ENCODE measurements at regions not wholly inside any gene's neighbourhood (a gene's known extent, or its start where the extent isn't known, plus 50 kb on each side); places are given as distances from the start of the nearest gene placed in this dataset.

DNA sequence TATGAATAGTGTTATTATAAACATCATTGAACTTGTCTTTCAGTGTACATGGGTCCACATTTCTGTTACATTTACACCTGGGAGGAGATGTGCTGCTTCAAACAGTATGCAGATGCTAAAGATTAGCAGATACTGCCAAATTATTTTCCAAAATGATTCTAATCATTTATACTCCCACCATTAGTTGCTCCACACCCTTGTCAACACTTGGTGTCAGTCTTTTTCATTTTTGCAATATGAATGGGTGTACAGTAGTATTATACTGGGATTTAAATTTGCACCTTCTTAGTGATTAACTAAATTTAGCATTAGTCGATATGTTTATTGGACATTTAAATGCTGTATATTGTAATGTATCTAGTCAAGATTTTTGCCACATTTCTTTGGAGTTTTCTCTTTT, 131.6 kb upstream of the GRID2 start:
- TF ChIP-seq NR2C2 (CRISPR knock-in tag; IDR thresholded peaks at IDR 0.05) (no peak), ZNF317 (CRISPR knock-in tag; IDR thresholded peaks at IDR 0.05; ENCODE audit: borderline replicate concordance, low read depth) (no peak), IRF2 (CRISPR knock-in tag; IDR thresholded peaks at IDR 0.05; ENCODE audit: borderline replicate concordance, low read depth) (no peak), HMGA2 (CRISPR knock-in tag; IDR thresholded peaks at IDR 0.05) (no peak), CREB1 (CRISPR knock-in tag; IDR thresholded peaks at IDR 0.05) (no peak)
- TF ChIP-seq, protein P1, sequence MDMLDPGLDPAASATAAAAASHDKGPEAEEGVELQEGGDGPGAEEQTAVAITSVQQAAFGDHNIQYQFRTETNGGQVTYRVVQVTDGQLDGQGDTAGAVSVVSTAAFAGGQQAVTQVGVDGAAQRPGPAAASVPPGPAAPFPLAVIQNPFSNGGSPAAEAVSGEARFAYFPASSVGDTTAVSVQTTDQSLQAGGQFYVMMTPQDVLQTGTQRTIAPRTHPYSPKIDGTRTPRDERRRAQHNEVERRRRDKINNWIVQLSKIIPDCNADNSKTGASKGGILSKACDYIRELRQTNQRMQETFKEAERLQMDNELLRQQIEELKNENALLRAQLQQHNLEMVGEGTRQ (CRISPR knock-in tag; IDR thresholded peaks at IDR 0.05), result no peak
- TF ChIP-seq, protein P2, sequence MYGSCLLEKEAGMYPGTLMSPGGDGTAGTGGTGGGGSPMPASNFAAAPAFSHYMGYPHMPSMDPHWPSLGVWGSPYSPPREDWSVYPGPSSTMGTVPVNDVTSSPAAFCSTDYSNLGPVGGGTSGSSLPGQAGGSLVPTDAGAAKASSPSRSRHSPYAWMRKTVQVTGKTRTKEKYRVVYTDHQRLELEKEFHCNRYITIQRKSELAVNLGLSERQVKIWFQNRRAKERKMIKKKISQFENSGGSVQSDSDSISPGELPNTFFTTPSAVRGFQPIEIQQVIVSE (CRISPR knock-in tag; IDR thresholded peaks at IDR 0.05; ENCODE audit: borderline replicate concordance), result no peak
- TF ChIP-seq, protein P3, sequence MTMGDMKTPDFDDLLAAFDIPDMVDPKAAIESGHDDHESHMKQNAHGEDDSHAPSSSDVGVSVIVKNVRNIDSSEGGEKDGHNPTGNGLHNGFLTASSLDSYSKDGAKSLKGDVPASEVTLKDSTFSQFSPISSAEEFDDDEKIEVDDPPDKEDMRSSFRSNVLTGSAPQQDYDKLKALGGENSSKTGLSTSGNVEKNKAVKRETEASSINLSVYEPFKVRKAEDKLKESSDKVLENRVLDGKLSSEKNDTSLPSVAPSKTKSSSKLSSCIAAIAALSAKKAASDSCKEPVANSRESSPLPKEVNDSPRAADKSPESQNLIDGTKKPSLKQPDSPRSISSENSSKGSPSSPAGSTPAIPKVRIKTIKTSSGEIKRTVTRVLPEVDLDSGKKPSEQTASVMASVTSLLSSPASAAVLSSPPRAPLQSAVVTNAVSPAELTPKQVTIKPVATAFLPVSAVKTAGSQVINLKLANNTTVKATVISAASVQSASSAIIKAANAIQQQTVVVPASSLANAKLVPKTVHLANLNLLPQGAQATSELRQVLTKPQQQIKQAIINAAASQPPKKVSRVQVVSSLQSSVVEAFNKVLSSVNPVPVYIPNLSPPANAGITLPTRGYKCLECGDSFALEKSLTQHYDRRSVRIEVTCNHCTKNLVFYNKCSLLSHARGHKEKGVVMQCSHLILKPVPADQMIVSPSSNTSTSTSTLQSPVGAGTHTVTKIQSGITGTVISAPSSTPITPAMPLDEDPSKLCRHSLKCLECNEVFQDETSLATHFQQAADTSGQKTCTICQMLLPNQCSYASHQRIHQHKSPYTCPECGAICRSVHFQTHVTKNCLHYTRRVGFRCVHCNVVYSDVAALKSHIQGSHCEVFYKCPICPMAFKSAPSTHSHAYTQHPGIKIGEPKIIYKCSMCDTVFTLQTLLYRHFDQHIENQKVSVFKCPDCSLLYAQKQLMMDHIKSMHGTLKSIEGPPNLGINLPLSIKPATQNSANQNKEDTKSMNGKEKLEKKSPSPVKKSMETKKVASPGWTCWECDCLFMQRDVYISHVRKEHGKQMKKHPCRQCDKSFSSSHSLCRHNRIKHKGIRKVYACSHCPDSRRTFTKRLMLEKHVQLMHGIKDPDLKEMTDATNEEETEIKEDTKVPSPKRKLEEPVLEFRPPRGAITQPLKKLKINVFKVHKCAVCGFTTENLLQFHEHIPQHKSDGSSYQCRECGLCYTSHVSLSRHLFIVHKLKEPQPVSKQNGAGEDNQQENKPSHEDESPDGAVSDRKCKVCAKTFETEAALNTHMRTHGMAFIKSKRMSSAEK (CRISPR knock-in tag; IDR thresholded peaks at IDR 0.05; ENCODE audit: borderline replicate concordance), result no peak
- TF ChIP-seq, protein P4, sequence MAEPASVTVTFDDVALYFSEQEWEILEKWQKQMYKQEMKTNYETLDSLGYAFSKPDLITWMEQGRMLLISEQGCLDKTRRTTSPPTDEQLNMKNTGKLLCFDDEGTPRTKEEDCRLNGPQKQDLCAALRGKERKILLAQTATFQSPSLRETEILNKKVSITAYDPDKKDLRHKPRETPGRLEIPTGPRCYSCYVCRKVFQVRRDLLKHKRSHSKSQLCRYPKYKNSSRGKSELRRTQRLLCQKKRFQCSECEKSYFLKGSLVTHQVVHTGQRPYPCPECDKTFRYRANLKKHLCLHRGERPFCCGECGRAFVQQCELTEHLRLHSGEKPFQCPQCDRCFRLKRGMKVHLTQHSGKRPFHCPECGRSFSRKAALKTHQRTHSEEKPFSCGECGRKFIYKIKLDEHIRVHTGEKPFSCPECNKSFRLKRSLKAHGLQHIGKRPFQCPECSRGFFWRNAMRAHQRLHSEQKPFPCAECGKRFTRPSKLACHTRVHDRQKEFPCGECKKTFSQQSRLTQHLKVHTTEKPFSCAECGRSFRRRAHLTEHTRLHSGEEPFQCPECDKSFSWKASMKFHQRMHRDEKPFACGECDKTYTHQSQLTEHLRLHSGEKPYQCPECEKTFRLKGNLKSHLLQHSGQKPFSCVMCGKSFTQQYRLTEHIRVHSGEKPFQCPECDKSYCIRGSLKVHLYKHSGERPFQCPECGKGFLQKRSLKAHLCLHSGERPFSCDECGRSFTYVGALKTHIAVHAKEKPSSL (CRISPR knock-in tag; conservative IDR thresholded peaks at IDR 0.05), result no peak
- TF ChIP-seq, protein P5, sequence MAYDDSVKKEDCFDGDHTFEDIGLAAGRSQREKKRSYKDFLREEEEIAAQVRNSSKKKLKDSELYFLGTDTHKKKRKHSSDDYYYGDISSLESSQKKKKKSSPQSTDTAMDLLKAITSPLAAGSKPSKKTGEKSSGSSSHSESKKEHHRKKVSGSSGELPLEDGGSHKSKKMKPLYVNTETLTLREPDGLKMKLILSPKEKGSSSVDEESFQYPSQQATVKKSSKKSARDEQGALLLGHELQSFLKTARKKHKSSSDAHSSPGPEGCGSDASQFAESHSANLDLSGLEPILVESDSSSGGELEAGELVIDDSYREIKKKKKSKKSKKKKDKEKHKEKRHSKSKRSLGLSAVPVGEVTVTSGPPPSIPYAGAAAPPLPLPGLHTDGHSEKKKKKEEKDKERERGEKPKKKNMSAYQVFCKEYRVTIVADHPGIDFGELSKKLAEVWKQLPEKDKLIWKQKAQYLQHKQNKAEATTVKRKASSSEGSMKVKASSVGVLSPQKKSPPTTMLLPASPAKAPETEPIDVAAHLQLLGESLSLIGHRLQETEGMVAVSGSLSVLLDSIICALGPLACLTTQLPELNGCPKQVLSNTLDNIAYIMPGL (CRISPR knock-in tag; IDR thresholded peaks at IDR 0.05), result no peak
- TF ChIP-seq, protein P6, sequence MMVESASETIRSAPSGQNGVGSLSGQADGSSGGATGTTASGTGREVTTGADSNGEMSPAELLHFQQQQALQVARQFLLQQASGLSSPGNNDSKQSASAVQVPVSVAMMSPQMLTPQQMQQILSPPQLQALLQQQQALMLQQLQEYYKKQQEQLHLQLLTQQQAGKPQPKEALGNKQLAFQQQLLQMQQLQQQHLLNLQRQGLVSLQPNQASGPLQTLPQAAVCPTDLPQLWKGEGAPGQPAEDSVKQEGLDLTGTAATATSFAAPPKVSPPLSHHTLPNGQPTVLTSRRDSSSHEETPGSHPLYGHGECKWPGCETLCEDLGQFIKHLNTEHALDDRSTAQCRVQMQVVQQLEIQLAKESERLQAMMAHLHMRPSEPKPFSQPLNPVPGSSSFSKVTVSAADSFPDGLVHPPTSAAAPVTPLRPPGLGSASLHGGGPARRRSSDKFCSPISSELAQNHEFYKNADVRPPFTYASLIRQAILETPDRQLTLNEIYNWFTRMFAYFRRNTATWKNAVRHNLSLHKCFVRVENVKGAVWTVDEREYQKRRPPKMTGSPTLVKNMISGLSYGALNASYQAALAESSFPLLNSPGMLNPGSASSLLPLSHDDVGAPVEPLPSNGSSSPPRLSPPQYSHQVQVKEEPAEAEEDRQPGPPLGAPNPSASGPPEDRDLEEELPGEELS (CRISPR knock-in tag; IDR thresholded peaks at IDR 0.05), result no peak
- DNase-seq (ENCODE audit: low spot score), result no peak
- Mint-ChIP-seq H3K27me3 (ENCODE audit: low read depth) (peaks cover 4% of the 10 kb centered on the region), H3K4me3 (no peak overlapping the region), H3K27ac (no peak overlapping the region), H3K36me3 (peaks cover 11% of the 10 kb centered on the region), H3K9me3 (peaks cover 16% of the 10 kb centered on the region), H3K4me1 (peaks cover 2% of the 10 kb centered on the region; the same call in 1 of the 2 replicates)
- no peak for ATAC-seq
- POLR2A ChIA-PET, result no interaction called here
- CTCF ChIA-PET, result no interaction called here

DNA sequence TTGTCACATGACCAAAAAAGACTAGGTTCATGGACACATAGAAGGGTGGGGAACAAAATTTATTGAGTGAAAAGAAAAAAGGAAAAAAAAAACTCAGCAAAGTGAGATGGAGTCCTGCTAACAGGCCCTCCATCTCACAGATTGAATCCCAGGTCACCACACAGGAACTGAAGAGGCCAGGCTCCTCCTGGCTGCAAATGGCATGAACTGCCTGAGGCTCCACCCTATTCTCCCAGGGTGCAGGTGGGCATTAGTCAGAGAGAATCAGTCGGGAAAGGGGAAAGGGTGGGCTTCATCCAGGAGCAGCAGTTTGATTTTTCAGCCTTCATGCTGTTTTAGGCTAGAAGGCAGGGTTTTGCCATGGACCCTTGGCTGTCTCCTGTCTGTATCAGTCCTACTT, 128.5 kb upstream of the GRID2 start:
- POLR2A ChIA-PET, result no interaction called here
- TF ChIP-seq, protein P7, sequence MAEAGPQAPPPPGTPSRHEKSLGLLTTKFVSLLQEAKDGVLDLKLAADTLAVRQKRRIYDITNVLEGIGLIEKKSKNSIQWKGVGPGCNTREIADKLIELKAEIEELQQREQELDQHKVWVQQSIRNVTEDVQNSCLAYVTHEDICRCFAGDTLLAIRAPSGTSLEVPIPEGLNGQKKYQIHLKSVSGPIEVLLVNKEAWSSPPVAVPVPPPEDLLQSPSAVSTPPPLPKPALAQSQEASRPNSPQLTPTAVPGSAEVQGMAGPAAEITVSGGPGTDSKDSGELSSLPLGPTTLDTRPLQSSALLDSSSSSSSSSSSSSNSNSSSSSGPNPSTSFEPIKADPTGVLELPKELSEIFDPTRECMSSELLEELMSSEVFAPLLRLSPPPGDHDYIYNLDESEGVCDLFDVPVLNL (CRISPR knock-in tag; IDR thresholded peaks at IDR 0.05; ENCODE audit: borderline replicate concordance, low read depth), result no peak
- TF ChIP-seq, protein P5 (CRISPR knock-in tag; IDR thresholded peaks at IDR 0.05), result no peak
- TF ChIP-seq FOXP1 (CRISPR knock-in tag; IDR thresholded peaks at IDR 0.05; ENCODE audit: borderline replicate concordance) (no peak), ZNF317 (CRISPR knock-in tag; IDR thresholded peaks at IDR 0.05; ENCODE audit: borderline replicate concordance, low read depth) (no peak), SOX15 (CRISPR knock-in tag; IDR thresholded peaks at IDR 0.05) (no peak), ZNF416 (CRISPR knock-in tag; IDR thresholded peaks at IDR 0.05) (no peak)
- TF ChIP-seq, protein P8, sequence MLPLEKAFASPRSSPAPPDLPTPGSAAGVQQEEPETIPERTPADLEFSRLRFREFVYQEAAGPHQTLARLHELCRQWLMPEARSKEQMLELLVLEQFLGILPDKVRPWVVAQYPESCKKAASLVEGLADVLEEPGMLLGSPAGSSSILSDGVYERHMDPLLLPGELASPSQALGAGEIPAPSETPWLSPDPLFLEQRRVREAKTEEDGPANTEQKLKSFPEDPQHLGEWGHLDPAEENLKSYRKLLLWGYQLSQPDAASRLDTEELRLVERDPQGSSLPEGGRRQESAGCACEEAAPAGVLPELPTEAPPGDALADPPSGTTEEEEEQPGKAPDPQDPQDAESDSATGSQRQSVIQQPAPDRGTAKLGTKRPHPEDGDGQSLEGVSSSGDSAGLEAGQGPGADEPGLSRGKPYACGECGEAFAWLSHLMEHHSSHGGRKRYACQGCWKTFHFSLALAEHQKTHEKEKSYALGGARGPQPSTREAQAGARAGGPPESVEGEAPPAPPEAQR (CRISPR knock-in tag; IDR thresholded peaks at IDR 0.05), result no peak
- TF ChIP-seq, protein P9, sequence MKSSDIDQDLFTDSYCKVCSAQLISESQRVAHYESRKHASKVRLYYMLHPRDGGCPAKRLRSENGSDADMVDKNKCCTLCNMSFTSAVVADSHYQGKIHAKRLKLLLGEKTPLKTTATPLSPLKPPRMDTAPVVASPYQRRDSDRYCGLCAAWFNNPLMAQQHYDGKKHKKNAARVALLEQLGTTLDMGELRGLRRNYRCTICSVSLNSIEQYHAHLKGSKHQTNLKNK (CRISPR knock-in tag; IDR thresholded peaks at IDR 0.05), result no peak

More for the DNA sequence above, 128.5 kb upstream of the GRID2 start:
- peaks cover 2% of the 10 kb centered on the region; the same call in 1 of the 2 replicates for H3K4me1 Mint-ChIP-seq
- peaks cover 18% of the 10 kb centered on the region for H3K27me3 Mint-ChIP-seq (ENCODE audit: low read depth)
- DNase-seq (ENCODE audit: low spot score) (peak; percentile 51), ATAC-seq (peak; percentile 100)
- H3K27ac Mint-ChIP-seq, result no peak overlapping the region
- CTCF ChIA-PET, result no interaction called here
- H3K4me3 Mint-ChIP-seq, result no peak overlapping the region
- H3K36me3 Mint-ChIP-seq, result no peaks in the 10 kb centered on the region
- H3K9me3 Mint-ChIP-seq, result no peaks in the 10 kb centered on the region
